ENCODE measurements at regions not wholly inside any gene's neighbourhood (a gene's known extent, or its start where the extent isn't known, plus 50 kb on each side); places are given as distances from the start of the nearest gene placed in this dataset.

- H3K27me3 ChIP-seq (ENCODE audit: insufficient read depth, low read depth): peaks cover 95% of the 10 kb centered on the region
These were observed 103.9 kb upstream of the TTC34 start for GRCh38 chr1:2905356-2905755.

GRCh38 chr1:2906085-2906484, 104.6 kb upstream of the TTC34 start:
- no peak overlapping the region for H2AFZ ChIP-seq
- ChIA-PET POLR2A (ENCODE audit: unreplicated experiment) (no interaction called here), CTCF (no interaction called here)
- no peak overlapping the region for H3K4me3 ChIP-seq
- H3K27me3 ChIP-seq (ENCODE audit: insufficient read depth, low read depth): peaks cover 95% of the 10 kb centered on the region
- intact Hi-C loops (cut with micrococcal nuclease; ENCODE audit: unreplicated experiment): no loop called here
- H3K79me2 ChIP-seq (ENCODE audit: low read depth): no peaks in the 10 kb centered on the region
- DNase-seq: no peak
- H3K27ac ChIP-seq: no peak overlapping the region
- no peaks in the 10 kb centered on the region for H3K9me3 ChIP-seq (ENCODE audit: insufficient read depth, low read depth)
- no peaks in the 10 kb centered on the region for H3F3A ChIP-seq (ENCODE audit: insufficient read depth, low read depth)
- TF ChIP-seq CTCF (conservative IDR thresholded peaks at IDR 0.05) (no peak), EZH2 (IDR thresholded peaks at IDR 0.05; ENCODE audit: low read depth) (no peak)
- no TSS peak for BruUV-seq (replicated peaks)
- H3K9me2 ChIP-seq (ENCODE audit: insufficient read depth): no peaks in the 10 kb centered on the region
- H3K4me2 ChIP-seq: no peak overlapping the region
- H4K20me1 ChIP-seq (ENCODE audit: insufficient read depth): no peaks in the 10 kb centered on the region
- H3K36me3 ChIP-seq (ENCODE audit: low read depth): no peaks in the 10 kb centered on the region
- no peaks in the 10 kb centered on the region for H3K4me1 ChIP-seq (replicated peaks; ENCODE audit: insufficient read depth)

More at GRCh38 chr1:2905356-2905755, 103.9 kb upstream of the TTC34 start:
- ChIA-PET POLR2A (ENCODE audit: unreplicated experiment) (no interaction called here), CTCF (no interaction called here)
- no peak overlapping the region for H2AFZ ChIP-seq
- no peaks in the 10 kb centered on the region for H3K9me2 ChIP-seq (ENCODE audit: insufficient read depth)
- H3K36me3 ChIP-seq (ENCODE audit: low read depth): no peaks in the 10 kb centered on the region
- H3K9me3 ChIP-seq (ENCODE audit: insufficient read depth, low read depth): no peaks in the 10 kb centered on the region
- BruUV-seq (replicated peaks): no TSS peak
- intact Hi-C loops (cut with micrococcal nuclease; ENCODE audit: unreplicated experiment): no loop called here
- no peaks in the 10 kb centered on the region for H4K20me1 ChIP-seq (ENCODE audit: insufficient read depth)
- H3K79me2 ChIP-seq (ENCODE audit: low read depth): no peaks in the 10 kb centered on the region
- TF ChIP-seq CTCF (conservative IDR thresholded peaks at IDR 0.05) (no peak), EZH2 (IDR thresholded peaks at IDR 0.05; ENCODE audit: low read depth) (no peak)
- DNase-seq: no peak
- no peaks in the 10 kb centered on the region for H3F3A ChIP-seq (ENCODE audit: insufficient read depth, low read depth)
- H3K27ac ChIP-seq: no peak overlapping the region
- H3K4me3 ChIP-seq: no peak overlapping the region
- H3K4me2 ChIP-seq: no peak overlapping the region
- H3K4me1 ChIP-seq (replicated peaks; ENCODE audit: insufficient read depth): no peaks in the 10 kb centered on the region

GRCh38 chr1:2906620-2907019, 105.1 kb upstream of the TTC34 start:
- H3K36me3 ChIP-seq (ENCODE audit: low read depth): no peaks in the 10 kb centered on the region
- H3K27ac ChIP-seq: no peak overlapping the region
- no peaks in the 10 kb centered on the region for H3K4me1 ChIP-seq (replicated peaks; ENCODE audit: insufficient read depth)
- H3F3A ChIP-seq (ENCODE audit: insufficient read depth, low read depth): no peaks in the 10 kb centered on the region
- ChIA-PET POLR2A (ENCODE audit: unreplicated experiment) (no interaction called here), CTCF (no interaction called here)
- H3K79me2 ChIP-seq (ENCODE audit: low read depth): no peaks in the 10 kb centered on the region
- H4K20me1 ChIP-seq (ENCODE audit: insufficient read depth): no peaks in the 10 kb centered on the region
- H3K4me2 ChIP-seq: no peak overlapping the region
- DNase-seq: no peak
- peaks cover 95% of the 10 kb centered on the region for H3K27me3 ChIP-seq (ENCODE audit: insufficient read depth, low read depth)
- no peaks in the 10 kb centered on the region for H3K9me2 ChIP-seq (ENCODE audit: insufficient read depth)
- no peak for TF ChIP-seq EZH2 (IDR thresholded peaks at IDR 0.05; ENCODE audit: low read depth)
- no peak for TF ChIP-seq CTCF (conservative IDR thresholded peaks at IDR 0.05)
- no peak overlapping the region for H3K4me3 ChIP-seq
- BruUV-seq (replicated peaks): no TSS peak
- no peaks in the 10 kb centered on the region for H3K9me3 ChIP-seq (ENCODE audit: insufficient read depth, low read depth)
- no peak overlapping the region for H2AFZ ChIP-seq
- intact Hi-C loops (cut with micrococcal nuclease; ENCODE audit: unreplicated experiment): no loop called here

Measured in PC-9 (cell line).